ENCODE measurements at regions not wholly inside any gene's neighbourhood (a gene's known extent, or its start where the extent isn't known, plus 50 kb on each side); places are given as distances from the start of the nearest gene placed in this dataset.

GRCh38 chr18:34562252-34562870, 147.7 kb upstream of the DTNA start:
- RAD21 ChIA-PET (ENCODE audit: unreplicated experiment): no interaction called here
- DNase-seq (ENCODE audit: low read depth, low spot score): no peak

More at GRCh38 chr18:34562252-34562870, 147.7 kb upstream of the DTNA start:
- H3K36me3 ChIP-seq (ENCODE audit: control insufficient read depth in 2 of 2, insufficient read depth in 2 of 2, low read length in 1 of 2): no peaks in the 10 kb centered on the region
- ATAC-seq: no peak
- ChIA-PET POLR2A (no interaction called here), CTCF (no interaction called here), SMC1A (ENCODE audit: uncharacterized antibody, unreplicated experiment) (no interaction called here)
- in situ Hi-C loops (cut with MboI): no loop called here
- no peaks in the 10 kb centered on the region for H3K9me3 ChIP-seq (replicated peaks; ENCODE audit: control insufficient read depth, insufficient read depth, low read length)
- no peaks in the 10 kb centered on the region for H3K79me2 ChIP-seq (ENCODE audit: control insufficient read depth, insufficient read depth, low read length)
- no peaks in the 10 kb centered on the region for H3K27me3 ChIP-seq (replicated peaks in 1 of 2; ENCODE audit: control insufficient read depth in 2 of 2, insufficient read depth in 2 of 2, low read length in 1 of 2)
- TF ChIP-seq RAD21 (IDR thresholded peaks at IDR 0.05; ENCODE audit: insufficient read depth, low read depth, low read length) (no peak), YBX1 (IDR thresholded peaks at IDR 0.05) (no peak), CREM (IDR thresholded peaks at IDR 0.05; ENCODE audit: low read depth) (no peak), STAT3 (IDR thresholded peaks at IDR 0.05; ENCODE audit: low read depth, low read length) (no peak), ATF3 (IDR thresholded peaks at IDR 0.05; ENCODE audit: borderline replicate concordance, extremely low read depth, low read depth, low read length) (no peak), RUNX3 (IDR thresholded peaks at IDR 0.05; ENCODE audit: low read length) (no peak), HCFC1 (IDR thresholded peaks at IDR 0.05; ENCODE audit: low read length) (no peak), NKRF (conservative IDR thresholded peaks at IDR 0.05) (no peak), DPF2 (IDR thresholded peaks at IDR 0.05) (no peak), POLR2AphosphoS2 (IDR thresholded peaks at IDR 0.05; ENCODE audit: low read depth, low read length) (no peak), SMAD1 (IDR thresholded peaks at IDR 0.05; ENCODE audit: low read depth, partially characterized antibody) (no peak), ATF7 (IDR thresholded peaks at IDR 0.05; ENCODE audit: low read depth) (no peak), ESRRA (IDR thresholded peaks at IDR 0.05; ENCODE audit: low read length) (no peak), BCL11A (IDR thresholded peaks at IDR 0.05; ENCODE audit: low read depth, low read length) (no peak), NBN (IDR thresholded peaks at IDR 0.05) (no peak), E4F1 (IDR thresholded peaks at IDR 0.05; ENCODE audit: borderline replicate concordance, partially characterized antibody) (no peak), NFYB (IDR thresholded peaks at IDR 0.05; ENCODE audit: insufficient read depth, low read depth, low read length) (no peak), ZNF592 (IDR thresholded peaks at IDR 0.05) (no peak), HDAC2 (IDR thresholded peaks at IDR 0.05) (no peak)
- 22% methylated on average over 6 of the region's 6 CpGs for WGBS (ENCODE audit: insufficient coverage, insufficient replicate concordance, low lambda C conversion rate, missing lambda C conversion rate)
- no peaks in the 10 kb centered on the region for H4K20me1 ChIP-seq (ENCODE audit: control insufficient read depth, insufficient read depth)
- intact Hi-C loops (cut with micrococcal nuclease; ENCODE audit: unreplicated experiment): no loop called here
- H3K27ac ChIP-seq (ENCODE audit: control insufficient read depth, insufficient read depth): no peak overlapping the region
- H2AFZ ChIP-seq (ENCODE audit: control insufficient read depth, low read depth, low read length): no peak overlapping the region
- no TSS peak for BruUV-seq (replicated peaks)
- H3K4me1 ChIP-seq (ENCODE audit: control insufficient read depth, insufficient read depth, low read length): no peaks in the 10 kb centered on the region
- FAIRE-seq: no peak
- H3K4me3 ChIP-seq: no peak overlapping the region
- no peak overlapping the region for H3K4me2 ChIP-seq (ENCODE audit: control insufficient read depth, insufficient read depth)
- H3K9ac ChIP-seq (ENCODE audit: control insufficient read depth, insufficient read depth, low read length): no peak overlapping the region

All from GM12878 (cell line).